NT2/D1 (cell line): ENCODE measurements at regions not wholly inside any gene's neighbourhood (a gene's known extent, or its start where the extent isn't known, plus 50 kb on each side); places are given as distances from the start of the nearest gene placed in this dataset.

Experiments
- YY1 ChIP-seq: IDR thresholded peaks from 2 replicates; pipeline ENCODE4 v1.6.1; 2011; ENCODE audit not compliant: insufficient read length, insufficient read depth
- ZNF274 ChIP-seq: IDR thresholded peaks from 2 replicates; pipeline ENCODE4 v1.6.1; 2011; ENCODE audit warnings: mild to moderate bottlenecking, low read depth, low read length

DNA sequence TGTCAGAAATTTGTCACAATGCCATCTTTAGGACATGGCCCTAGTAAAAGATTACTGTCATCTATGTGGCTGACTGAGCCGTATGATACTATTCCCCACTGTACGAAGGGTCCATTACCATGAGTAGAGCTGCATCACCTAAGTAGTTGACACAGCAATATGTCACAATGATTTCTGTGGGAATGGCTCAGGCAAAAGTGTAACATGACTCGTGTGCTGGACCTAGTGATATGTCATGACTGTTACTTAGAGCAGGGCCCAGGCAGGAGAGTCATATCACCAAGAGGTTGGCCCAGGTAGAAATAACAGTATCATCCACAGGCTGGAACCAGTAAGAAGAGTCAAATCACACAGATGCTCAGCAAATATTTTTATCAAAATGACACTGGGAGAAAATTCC, 1051.8 kb upstream of the AMELY start:
- TF ChIP-seq YY1 (no peak), ZNF274 (no peak)
